Mammary epithelial cell (primary cell): ENCODE measurements at regions not wholly inside any gene's neighbourhood (a gene's known extent, or its start where the extent isn't known, plus 50 kb on each side); places are given as distances from the start of the nearest gene placed in this dataset.

ENCODE experiments used
- EZH2 ChIP-seq: IDR thresholded peaks from 2 replicates; pipeline ENCODE4 v1.6.1; 2012; ENCODE audit warnings: low read length, inconsistent platforms, borderline replicate concordance
- TF ChIP-seq, protein P1 (sequence below), 2 donors: IDR thresholded peaks in 1 of 2; conservative IDR thresholded peaks in 1 of 2; 2 replicates each; pipeline ENCODE4 v1.5.1; 2011 to 2012; ENCODE audit warnings: inconsistent platforms in 2 of 2, low read length in 2 of 2, mild to moderate bottlenecking in 2 of 2, control low read depth in 1 of 2, low read depth in 1 of 2; ENCODE audit not compliant: insufficient read depth in 1 of 2; ENCODE audit errors: extremely low read depth in 1 of 2

- TF ChIP-seq, protein P1, sequence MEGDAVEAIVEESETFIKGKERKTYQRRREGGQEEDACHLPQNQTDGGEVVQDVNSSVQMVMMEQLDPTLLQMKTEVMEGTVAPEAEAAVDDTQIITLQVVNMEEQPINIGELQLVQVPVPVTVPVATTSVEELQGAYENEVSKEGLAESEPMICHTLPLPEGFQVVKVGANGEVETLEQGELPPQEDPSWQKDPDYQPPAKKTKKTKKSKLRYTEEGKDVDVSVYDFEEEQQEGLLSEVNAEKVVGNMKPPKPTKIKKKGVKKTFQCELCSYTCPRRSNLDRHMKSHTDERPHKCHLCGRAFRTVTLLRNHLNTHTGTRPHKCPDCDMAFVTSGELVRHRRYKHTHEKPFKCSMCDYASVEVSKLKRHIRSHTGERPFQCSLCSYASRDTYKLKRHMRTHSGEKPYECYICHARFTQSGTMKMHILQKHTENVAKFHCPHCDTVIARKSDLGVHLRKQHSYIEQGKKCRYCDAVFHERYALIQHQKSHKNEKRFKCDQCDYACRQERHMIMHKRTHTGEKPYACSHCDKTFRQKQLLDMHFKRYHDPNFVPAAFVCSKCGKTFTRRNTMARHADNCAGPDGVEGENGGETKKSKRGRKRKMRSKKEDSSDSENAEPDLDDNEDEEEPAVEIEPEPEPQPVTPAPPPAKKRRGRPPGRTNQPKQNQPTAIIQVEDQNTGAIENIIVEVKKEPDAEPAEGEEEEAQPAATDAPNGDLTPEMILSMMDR (conservative IDR thresholded peaks at IDR 0.05 in 1 of 2, IDR thresholded peaks at IDR 0.05 in 1 of 2; ENCODE audit: extremely low read depth in 1 of 2, insufficient read depth in 1 of 2, low read depth in 1 of 2, low read length in 2 of 2), result peak in 1 of 2 donors; percentile 32
- no peak for TF ChIP-seq EZH2
These were observed 51.3 kb upstream of the TAC4 start for GRCh38 chr17:49899191-49899485.
